ENCODE measurements at regions not wholly inside any gene's neighbourhood (a gene's known extent, or its start where the extent isn't known, plus 50 kb on each side); places are given as distances from the start of the nearest gene placed in this dataset.

DNA sequence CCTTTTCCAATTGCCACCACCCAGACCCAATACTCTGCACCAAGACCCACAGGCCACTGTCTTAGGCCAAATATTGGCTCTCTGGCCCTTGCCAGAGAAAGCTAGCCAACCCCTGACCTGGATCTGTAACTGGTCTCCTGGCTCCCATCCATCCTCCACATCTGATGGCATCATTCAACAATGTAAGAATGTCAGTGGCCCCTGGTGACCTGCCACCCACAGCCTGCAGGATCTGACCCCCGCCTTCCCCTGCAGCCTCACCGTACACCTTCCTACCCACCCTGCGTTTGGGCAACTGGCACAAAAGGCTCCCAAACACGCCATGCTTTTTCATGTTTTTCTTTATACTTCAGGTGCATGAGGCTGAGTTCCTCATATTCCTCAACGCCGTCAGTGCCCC lies 60.0 kb upstream of the ASAP2 start:
- dilution Hi-C loops (cut with MboI; ENCODE audit: extremely low pct_ligation_motif_present, low sequenced_read_pairs), result no loop called here
- DNase-seq (ENCODE audit: low read depth, low spot score), result no peak

GRCh38 chr2:9145752-9146430 lies 60.7 kb upstream of the ASAP2 start:
- Histone ChIP-seq H3K79me2 (ENCODE audit: control insufficient read depth, insufficient read depth, low read length) (no peaks in the 10 kb centered on the region), H4K20me1 (ENCODE audit: control insufficient read depth, extremely low read depth, insufficient read depth, low read length) (no peaks in the 10 kb centered on the region), H2AFZ (ENCODE audit: control insufficient read depth, low read length) (no peak overlapping the region), H3K4me2 (ENCODE audit: control insufficient read depth, extremely low read depth, insufficient read depth, low read depth, low read length) (no peak overlapping the region), H3K4me3 (ENCODE audit: control insufficient read depth in 2 of 3, extremely low read depth in 1 of 3, insufficient read depth in 2 of 3, low read depth in 1 of 3, low read length in 3 of 3) (no peak overlapping the region), H3K9ac (ENCODE audit: control insufficient read depth, extremely low read depth, insufficient read depth, low read length) (no peak overlapping the region), H3K27me3 (ENCODE audit: control insufficient read depth, extremely low read depth, insufficient read depth, low read length) (no peaks in the 10 kb centered on the region), H3K9me1 (ENCODE audit: control insufficient read depth, extremely low read depth, insufficient read depth, low read length) (no peaks in the 10 kb centered on the region), H3K27ac (ENCODE audit: control insufficient read depth, insufficient read depth, low read length) (no peak overlapping the region), H3K4me1 (ENCODE audit: control insufficient read depth, extremely low read depth, insufficient read depth, low read length) (peaks cover 26% of the 10 kb centered on the region), H3K9me3 (ENCODE audit: control insufficient read depth, low read depth, low read length) (no peaks in the 10 kb centered on the region), H3K36me3 (ENCODE audit: control insufficient read depth in 2 of 2, extremely low read depth in 1 of 2, insufficient read depth in 2 of 2, low read length in 2 of 2) (no peaks in the 10 kb centered on the region)
- dilution Hi-C loops (cut with MboI; ENCODE audit: extremely low pct_ligation_motif_present, low sequenced_read_pairs), result no loop called here
- TF ChIP-seq, protein P1, sequence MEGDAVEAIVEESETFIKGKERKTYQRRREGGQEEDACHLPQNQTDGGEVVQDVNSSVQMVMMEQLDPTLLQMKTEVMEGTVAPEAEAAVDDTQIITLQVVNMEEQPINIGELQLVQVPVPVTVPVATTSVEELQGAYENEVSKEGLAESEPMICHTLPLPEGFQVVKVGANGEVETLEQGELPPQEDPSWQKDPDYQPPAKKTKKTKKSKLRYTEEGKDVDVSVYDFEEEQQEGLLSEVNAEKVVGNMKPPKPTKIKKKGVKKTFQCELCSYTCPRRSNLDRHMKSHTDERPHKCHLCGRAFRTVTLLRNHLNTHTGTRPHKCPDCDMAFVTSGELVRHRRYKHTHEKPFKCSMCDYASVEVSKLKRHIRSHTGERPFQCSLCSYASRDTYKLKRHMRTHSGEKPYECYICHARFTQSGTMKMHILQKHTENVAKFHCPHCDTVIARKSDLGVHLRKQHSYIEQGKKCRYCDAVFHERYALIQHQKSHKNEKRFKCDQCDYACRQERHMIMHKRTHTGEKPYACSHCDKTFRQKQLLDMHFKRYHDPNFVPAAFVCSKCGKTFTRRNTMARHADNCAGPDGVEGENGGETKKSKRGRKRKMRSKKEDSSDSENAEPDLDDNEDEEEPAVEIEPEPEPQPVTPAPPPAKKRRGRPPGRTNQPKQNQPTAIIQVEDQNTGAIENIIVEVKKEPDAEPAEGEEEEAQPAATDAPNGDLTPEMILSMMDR (optimal IDR thresholded peaks at IDR 0.05 in 1 of 3, IDR thresholded peaks at IDR 0.05 in 1 of 3, conservative IDR thresholded peaks at IDR 0.05 in 1 of 3; ENCODE audit: extremely low read depth in 1 of 3, insufficient read depth in 2 of 3, low read length in 3 of 3), result no peak
- no peak for TF ChIP-seq EZH2 (IDR thresholded peaks at IDR 0.05; ENCODE audit: low read length)
- FAIRE-seq (no peak), DNase-seq (ENCODE audit: low read depth, low spot score) (no peak)

More for the DNA sequence above, 60.0 kb upstream of the ASAP2 start:
- H2AFZ ChIP-seq (ENCODE audit: control insufficient read depth, low read length), result no peak overlapping the region
- no peaks in the 10 kb centered on the region for H3K9me3 ChIP-seq (ENCODE audit: control insufficient read depth, low read depth, low read length)
- H3K27me3 ChIP-seq (ENCODE audit: control insufficient read depth, extremely low read depth, insufficient read depth, low read length), result no peaks in the 10 kb centered on the region
- no peak overlapping the region for H3K4me2 ChIP-seq (ENCODE audit: control insufficient read depth, extremely low read depth, insufficient read depth, low read depth, low read length)
- FAIRE-seq, result no peak
- peaks cover 26% of the 10 kb centered on the region for H3K4me1 ChIP-seq (ENCODE audit: control insufficient read depth, extremely low read depth, insufficient read depth, low read length)
- H3K27ac ChIP-seq (ENCODE audit: control insufficient read depth, insufficient read depth, low read length), result no peak overlapping the region
- no peak overlapping the region for H3K9ac ChIP-seq (ENCODE audit: control insufficient read depth, extremely low read depth, insufficient read depth, low read length)
- H3K36me3 ChIP-seq (ENCODE audit: control insufficient read depth in 2 of 2, extremely low read depth in 1 of 2, insufficient read depth in 2 of 2, low read length in 2 of 2), result no peaks in the 10 kb centered on the region
- no peak overlapping the region for H3K4me3 ChIP-seq (ENCODE audit: control insufficient read depth in 2 of 3, extremely low read depth in 1 of 3, insufficient read depth in 2 of 3, low read depth in 1 of 3, low read length in 3 of 3)
- no peaks in the 10 kb centered on the region for H3K9me1 ChIP-seq (ENCODE audit: control insufficient read depth, extremely low read depth, insufficient read depth, low read length)
- H4K20me1 ChIP-seq (ENCODE audit: control insufficient read depth, extremely low read depth, insufficient read depth, low read length), result no peaks in the 10 kb centered on the region
- no peaks in the 10 kb centered on the region for H3K79me2 ChIP-seq (ENCODE audit: control insufficient read depth, insufficient read depth, low read length)
- TF ChIP-seq, protein P1 (optimal IDR thresholded peaks at IDR 0.05 in 1 of 3, IDR thresholded peaks at IDR 0.05 in 1 of 3, conservative IDR thresholded peaks at IDR 0.05 in 1 of 3; ENCODE audit: extremely low read depth in 1 of 3, insufficient read depth in 2 of 3, low read length in 3 of 3), result no peak
- no peak for TF ChIP-seq EZH2 (IDR thresholded peaks at IDR 0.05; ENCODE audit: low read length)

Data from keratinocyte (primary cell).